Bronchial epithelial cell (primary cell): ENCODE measurements at regions not wholly inside any gene's neighbourhood (a gene's known extent, or its start where the extent isn't known, plus 50 kb on each side); places are given as distances from the start of the nearest gene placed in this dataset.

Source experiments
- DNase-seq: peaks from one replicate; pipeline ENCODE4 v3.0.0-alpha.2; 2010; ENCODE audit warnings: low read depth
- FAIRE-seq: peaks from 2 replicates; lab custom pipeline; 2011; peaks lifted over from hg19 to GRCh38; lab: Jason Lieb, UNC
- H3K27me3 ChIP-seq: 2 replicates; pipeline ENCODE4 v1.5.1; 2011; ENCODE audit warnings: low read length; ENCODE audit not compliant: control insufficient read depth, insufficient read depth
- H3K36me3 ChIP-seq: 2 replicates; pipeline ENCODE4 v1.5.1; 2011; ENCODE audit warnings: low read length; ENCODE audit not compliant: control insufficient read depth, insufficient read depth
- H3K4me3 ChIP-seq: 2 replicates; pipeline ENCODE4 v1.5.1; 2011; ENCODE audit warnings: mild to moderate bottlenecking, low read depth, low read length, control low read depth
- TF ChIP-seq, protein P1 (sequence below): IDR thresholded peaks from 2 replicates; pipeline ENCODE4 v1.5.1; 2011; ENCODE audit warnings: mild to moderate bottlenecking, moderate library complexity, low read length, control low read depth, inconsistent platforms; ENCODE audit not compliant: insufficient read depth, severe bottlenecking

DNA sequence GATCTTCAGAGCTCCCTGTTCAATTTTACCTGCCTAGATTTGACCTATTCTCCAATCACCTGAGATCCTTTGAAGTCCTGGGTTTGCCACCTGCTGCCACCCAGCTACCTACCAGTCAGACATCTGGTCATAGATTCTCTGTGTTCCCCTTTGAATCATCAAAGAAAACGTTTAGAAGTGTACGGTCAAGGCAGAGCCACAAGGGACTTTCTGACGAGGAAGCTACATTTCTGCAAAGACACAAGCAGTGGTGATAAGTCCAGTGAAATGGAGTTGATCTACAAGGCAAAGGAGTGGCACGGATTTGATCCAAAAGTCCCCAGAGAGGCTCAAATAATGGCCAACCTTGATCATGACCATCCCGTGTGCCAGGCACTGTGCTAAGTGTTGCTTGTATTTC lies 549.9 kb downstream of the MIAT start:
- no peak for DNase-seq
- no peak overlapping the region for H3K4me3 ChIP-seq
- H3K27me3 ChIP-seq: no peaks in the 10 kb centered on the region
- peak; percentile 32 for FAIRE-seq
- TF ChIP-seq, protein P1, sequence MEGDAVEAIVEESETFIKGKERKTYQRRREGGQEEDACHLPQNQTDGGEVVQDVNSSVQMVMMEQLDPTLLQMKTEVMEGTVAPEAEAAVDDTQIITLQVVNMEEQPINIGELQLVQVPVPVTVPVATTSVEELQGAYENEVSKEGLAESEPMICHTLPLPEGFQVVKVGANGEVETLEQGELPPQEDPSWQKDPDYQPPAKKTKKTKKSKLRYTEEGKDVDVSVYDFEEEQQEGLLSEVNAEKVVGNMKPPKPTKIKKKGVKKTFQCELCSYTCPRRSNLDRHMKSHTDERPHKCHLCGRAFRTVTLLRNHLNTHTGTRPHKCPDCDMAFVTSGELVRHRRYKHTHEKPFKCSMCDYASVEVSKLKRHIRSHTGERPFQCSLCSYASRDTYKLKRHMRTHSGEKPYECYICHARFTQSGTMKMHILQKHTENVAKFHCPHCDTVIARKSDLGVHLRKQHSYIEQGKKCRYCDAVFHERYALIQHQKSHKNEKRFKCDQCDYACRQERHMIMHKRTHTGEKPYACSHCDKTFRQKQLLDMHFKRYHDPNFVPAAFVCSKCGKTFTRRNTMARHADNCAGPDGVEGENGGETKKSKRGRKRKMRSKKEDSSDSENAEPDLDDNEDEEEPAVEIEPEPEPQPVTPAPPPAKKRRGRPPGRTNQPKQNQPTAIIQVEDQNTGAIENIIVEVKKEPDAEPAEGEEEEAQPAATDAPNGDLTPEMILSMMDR: no peak
- no peaks in the 10 kb centered on the region for H3K36me3 ChIP-seq

DNA sequence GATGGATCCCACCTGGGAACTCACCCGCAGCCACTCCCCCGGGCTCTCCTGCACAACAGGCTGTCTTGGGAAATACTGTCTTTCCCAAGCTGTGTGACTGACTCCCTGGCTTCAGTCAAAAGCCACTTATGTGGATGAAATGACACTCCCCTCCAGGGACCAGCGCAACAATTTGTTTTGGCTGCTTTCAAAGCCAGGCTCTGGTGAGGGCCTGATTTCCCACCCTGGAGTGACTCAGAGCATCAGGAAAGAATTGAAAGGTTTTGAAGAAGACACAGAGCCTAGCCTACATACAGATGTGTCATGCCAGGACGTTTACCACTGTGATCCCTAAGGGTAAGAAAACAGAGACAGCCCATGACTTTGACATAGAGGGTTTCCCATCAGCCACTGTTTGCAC lies 550.5 kb downstream of the MIAT start:
- DNase-seq (peak; percentile 61), FAIRE-seq (peak; percentile 70)
- Histone ChIP-seq H3K4me3 (no peak overlapping the region), H3K27me3 (no peaks in the 10 kb centered on the region), H3K36me3 (no peaks in the 10 kb centered on the region)
- TF ChIP-seq, protein P1: no peak

DNA sequence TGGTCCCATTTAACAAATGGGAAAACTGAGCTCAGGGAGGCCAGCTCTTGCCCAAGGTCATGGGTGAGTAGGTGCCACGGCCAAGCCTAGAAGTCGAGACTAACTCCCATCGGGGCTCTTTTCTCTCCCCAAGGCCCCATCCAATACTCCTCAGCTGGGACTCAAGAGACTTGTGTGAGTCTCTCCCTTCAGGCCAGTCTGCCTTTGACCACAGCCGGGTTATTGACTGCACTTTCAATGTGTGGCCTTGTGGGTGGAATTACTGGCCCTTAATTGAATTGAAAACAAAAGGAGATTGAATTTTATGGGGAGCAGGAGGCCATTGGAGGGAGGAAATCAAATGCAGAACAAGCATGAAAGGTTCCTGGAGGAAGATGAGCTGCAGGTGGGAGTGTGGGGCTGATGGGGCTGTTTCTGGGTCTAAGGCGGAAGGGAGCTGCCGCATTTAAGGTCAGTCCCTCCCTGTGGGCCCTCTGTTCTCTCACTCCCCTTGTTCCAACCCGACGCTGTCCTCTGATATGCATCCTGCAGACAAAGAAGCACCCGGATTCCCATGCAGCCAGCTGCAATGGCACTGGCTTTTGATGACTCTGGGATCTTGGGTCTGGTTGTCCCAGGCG lies 552.8 kb downstream of the MIAT start:
- no peak for FAIRE-seq
- Histone ChIP-seq H3K36me3 (no peaks in the 10 kb centered on the region), H3K4me3 (no peak overlapping the region), H3K27me3 (no peaks in the 10 kb centered on the region)
- DNase-seq: no peak
- TF ChIP-seq, protein P1: no peak

DNA sequence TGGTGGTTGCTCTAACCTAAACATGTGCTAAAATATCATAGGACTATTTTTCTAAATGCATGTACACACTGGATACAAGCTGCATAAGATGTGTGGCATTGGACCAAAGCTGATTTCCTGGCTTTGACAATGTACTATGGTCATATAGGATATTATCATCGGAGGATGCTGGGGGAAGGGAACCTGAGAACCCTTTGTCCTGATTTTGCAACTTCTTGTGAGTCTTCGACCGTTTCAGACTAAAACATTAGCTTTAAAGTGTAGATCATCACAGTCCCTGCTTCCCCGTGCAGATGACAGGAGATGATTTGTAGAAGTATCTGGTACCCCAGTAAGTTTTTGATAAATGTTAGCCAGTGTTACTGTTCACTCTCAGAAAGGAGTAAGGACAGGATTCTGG lies 554.7 kb downstream of the MIAT start:
- Histone ChIP-seq H3K27me3 (no peaks in the 10 kb centered on the region), H3K36me3 (no peaks in the 10 kb centered on the region), H3K4me3 (no peak overlapping the region)
- TF ChIP-seq, protein P1: no peak
- FAIRE-seq (no peak), DNase-seq (no peak)

DNA sequence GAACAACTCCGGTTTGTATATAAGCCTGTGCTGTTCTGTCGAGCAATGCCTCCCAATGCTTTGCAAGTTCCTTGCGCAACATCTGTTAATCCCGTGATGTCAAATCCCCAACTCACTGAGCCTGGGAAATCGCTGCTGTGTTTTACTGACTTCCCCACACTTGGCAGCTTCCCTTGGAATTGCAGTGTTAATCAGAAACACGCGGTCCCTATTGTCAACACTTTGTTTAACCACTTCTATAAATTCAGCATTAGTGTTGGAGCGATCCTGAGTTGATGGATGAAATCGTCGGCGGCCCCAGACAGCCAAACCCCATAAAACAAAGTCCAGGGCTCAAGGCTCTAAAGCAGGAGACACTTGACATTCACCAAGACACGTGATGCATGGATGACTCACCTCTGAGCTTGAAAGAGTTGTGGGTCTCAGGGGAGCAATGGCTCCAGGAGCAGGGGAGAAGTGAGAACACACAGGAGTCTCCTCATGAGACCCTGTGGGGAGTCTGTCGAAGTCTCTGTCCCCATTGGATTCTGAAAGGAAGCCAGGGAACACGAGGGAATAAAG lies 555.3 kb downstream of the MIAT start:
- TF ChIP-seq, protein P1: no peak
- FAIRE-seq (peak; percentile 18), DNase-seq (peak; percentile 70)
- Histone ChIP-seq H3K27me3 (no peaks in the 10 kb centered on the region), H3K36me3 (no peaks in the 10 kb centered on the region), H3K4me3 (no peak overlapping the region)

DNA sequence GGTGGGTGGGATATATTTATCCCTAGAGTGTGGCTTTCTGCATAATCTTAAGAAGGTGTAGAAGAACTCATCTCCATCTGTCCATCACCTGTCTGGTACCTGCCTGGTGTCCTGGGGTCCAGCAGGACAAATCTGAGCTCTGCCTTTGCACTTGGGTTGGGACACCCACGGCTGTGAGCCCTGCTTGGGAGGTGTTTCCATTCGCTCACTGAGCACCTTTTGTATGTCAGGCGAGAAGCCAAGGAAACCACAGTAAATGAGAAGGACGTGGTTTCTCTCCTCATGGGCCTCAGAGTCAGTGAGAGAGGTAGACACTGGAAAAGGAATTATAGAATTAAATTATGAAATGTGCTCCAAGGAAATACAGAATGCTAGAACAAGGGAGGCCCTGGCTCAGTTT lies 555.9 kb downstream of the MIAT start:
- no peak for DNase-seq
- Histone ChIP-seq H3K27me3 (no peaks in the 10 kb centered on the region), H3K4me3 (no peak overlapping the region), H3K36me3 (no peaks in the 10 kb centered on the region)
- FAIRE-seq: no peak
- TF ChIP-seq, protein P1: no peak
